Heart right ventricle (tissue), 16 donors: ENCODE measurements at regions not wholly inside any gene's neighbourhood (a gene's known extent, or its start where the extent isn't known, plus 50 kb on each side); places are given as distances from the start of the nearest gene placed in this dataset.

Source experiments
- ATAC-seq, 8 donors: fragments of 200-7000 bp; cut with Tn5 transposase; one replicate each; pipeline ENCODE4 v1.9.1; 2020; ENCODE audit warnings: mild to moderate bottlenecking in 8 of 8, moderate library complexity in 8 of 8, moderate number of reproducible peaks in 1 of 8
- DNase-seq, 2 donors: peaks; one replicate each; pipeline ENCODE4 v3.0.0-alpha.2; 2020
- H3K27ac ChIP-seq, 10 donors: fragments of 200-600 bp; sonication (generic) in 2 of 10; one replicate each; pipeline versions ENCODE4 v1.5.0 to v1.8.0; 2020 to 2022; ENCODE audit warnings: mild to moderate bottlenecking in 3 of 10
- H3K27me3 ChIP-seq, 7 donors: fragments of 200-600 bp; one replicate each; pipeline ENCODE4 v1.8.0; 2021 to 2022; ENCODE audit warnings: mild to moderate bottlenecking in 2 of 7
- H3K36me3 ChIP-seq, 9 donors: fragments of 200-600 bp; sonication (generic) in 1 of 9; one replicate each; pipeline versions ENCODE4 v1.5.0 to v1.8.0; 2020 to 2022; ENCODE audit warnings: mild to moderate bottlenecking in 2 of 9
- H3K4me1 ChIP-seq, 9 donors: fragments of 200-600 bp; sonication (generic) in 1 of 9; one replicate each; pipeline versions ENCODE4 v1.5.0 to v1.8.0; 2020 to 2022; ENCODE audit warnings: mild to moderate bottlenecking in 4 of 9
- H3K4me3 ChIP-seq, 10 donors: fragments of 200-600 bp; sonication (generic) in 2 of 10; one replicate each; pipeline versions ENCODE4 v1.5.0 to v1.8.0; 2020 to 2022; ENCODE audit warnings: mild to moderate bottlenecking in 7 of 10, moderate library complexity in 2 of 10
- H3K9me3 ChIP-seq, 11 donors: fragments of 200-600 bp in 10 of 11; sonication (generic) in 2 of 11; one replicate each; pipeline versions ENCODE4 v1.5.0 to v1.8.0; 2013 to 2022; ENCODE audit warnings: mild to moderate bottlenecking in 2 of 11, control low read depth in 1 of 11, moderate library complexity in 1 of 11
- WGBS, 2 donors: extraction: QIAGEN DNeasy Blood & Tissue Kit; methylation state at CpG; one replicate each; pipeline ENCODE4 v1.1.7; 2013; ENCODE audit warnings: inconsistent platforms in 1 of 2; 5-methylcytosine and 5-hydroxymethylcytosine counted together
- intact Hi-C, 10 donors: fragments of 100-400 bp; cut with DNase I; formaldehyde crosslinking; loops; one replicate each; pipeline versions ENCODE4 v1.11.1 to v1.14.2; 2022
- TF ChIP-seq, protein P1 (sequence below), 9 donors: fragments of 200-600 bp; sonication (generic) in 2 of 9; IDR thresholded peaks; one replicate each; pipeline versions ENCODE4 v1.5.0 to v1.8.0; 2021 to 2022; ENCODE audit warnings: antibody characterized with exemption in 9 of 9, mild to moderate bottlenecking in 5 of 9, moderate library complexity in 1 of 9
- donor health status: Arrhythmogenic right ventricular cardiomyopathy.
- donor health status: ischemic (EF 13 %, LVEDD 7.1; RV severe dilation, severe dysfunction).
- donor health status: healthy with polysubstance abuse.
- donor health status: DM: no; HTN: yes; CAD: no.
- donor health status: DM: no; HTN: no; CAD: no.
- donor health status: ischemic (EF 25% LVEDD 6.9; RV normal size, moderate dysfunction).
- donor health status: ischemic (EF 25% LVEDD 5.7; RV mildly dilated, moderate dysfunction).
- donor health status: healthy.
- donor health status: DM: yes; HTN: yes; CAD: no.
- donor health status: Ischemic cardiomyopathy.
- donor health status: ischemic (EF 35%, LVEDD 5.7; RV mildly dilated, moderate dysfunction).
- donor health status: nonischemic (EF 11% LVEDD 7.7; RV severe dilation, severe dysfunction).
- donor health status: DM: yes; HTN: yes; CAD: no.
- donor health status: PGD.
- donor health status: ischemic (EF 29% LVEDD 5.4; RV normal size, mild dysfunction).
- donor health status: nonischemic (EF 23%, LVEDD 6.1; RV moderate dilation, normal function).

- Histone ChIP-seq H3K27ac (no peak overlapping the region), H3K4me3 (no peak overlapping the region), H3K4me1 (no peaks in the 10 kb centered on the region), H3K36me3 (no peaks in the 10 kb centered on the region), H3K9me3 (no peaks in the 10 kb centered on the region), H3K27me3 (peaks cover 0 to 8% (median 0%) of the 10 kb centered on the region in 7 donors)
- ATAC-seq (no peak), DNase-seq (no peak)
- TF ChIP-seq, protein P1, sequence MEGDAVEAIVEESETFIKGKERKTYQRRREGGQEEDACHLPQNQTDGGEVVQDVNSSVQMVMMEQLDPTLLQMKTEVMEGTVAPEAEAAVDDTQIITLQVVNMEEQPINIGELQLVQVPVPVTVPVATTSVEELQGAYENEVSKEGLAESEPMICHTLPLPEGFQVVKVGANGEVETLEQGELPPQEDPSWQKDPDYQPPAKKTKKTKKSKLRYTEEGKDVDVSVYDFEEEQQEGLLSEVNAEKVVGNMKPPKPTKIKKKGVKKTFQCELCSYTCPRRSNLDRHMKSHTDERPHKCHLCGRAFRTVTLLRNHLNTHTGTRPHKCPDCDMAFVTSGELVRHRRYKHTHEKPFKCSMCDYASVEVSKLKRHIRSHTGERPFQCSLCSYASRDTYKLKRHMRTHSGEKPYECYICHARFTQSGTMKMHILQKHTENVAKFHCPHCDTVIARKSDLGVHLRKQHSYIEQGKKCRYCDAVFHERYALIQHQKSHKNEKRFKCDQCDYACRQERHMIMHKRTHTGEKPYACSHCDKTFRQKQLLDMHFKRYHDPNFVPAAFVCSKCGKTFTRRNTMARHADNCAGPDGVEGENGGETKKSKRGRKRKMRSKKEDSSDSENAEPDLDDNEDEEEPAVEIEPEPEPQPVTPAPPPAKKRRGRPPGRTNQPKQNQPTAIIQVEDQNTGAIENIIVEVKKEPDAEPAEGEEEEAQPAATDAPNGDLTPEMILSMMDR (IDR thresholded peaks at IDR 0.05), result no peak
- intact Hi-C loops, result no loop called here
- WGBS, 2 donors, result 81% methylated on average over 1 of the region's 1 CpG
Observed at GRCh38 chr16:26692658-26693057, 374.1 kb upstream of the C16orf82 start.

- intact Hi-C loops, result no loop called here
- no peaks in the 10 kb centered on the region for H3K36me3 ChIP-seq
- no peak for DNase-seq
- 41 to 54% methylated on average over 2 of the region's 2 CpGs for WGBS, 2 donors
- no peak overlapping the region for H3K4me3 ChIP-seq
- H3K4me1 ChIP-seq, result no peaks in the 10 kb centered on the region
- peaks cover 0 to 13% (median 0%) of the 10 kb centered on the region in 11 donors for H3K9me3 ChIP-seq
- TF ChIP-seq, protein P1 (IDR thresholded peaks at IDR 0.05), result no peak
- no peak for ATAC-seq
- no peaks in the 10 kb centered on the region for H3K27me3 ChIP-seq
- no peak overlapping the region for H3K27ac ChIP-seq
Observed at GRCh38 chr16:26697807-26698206, 368.9 kb upstream of the C16orf82 start.

DNA sequence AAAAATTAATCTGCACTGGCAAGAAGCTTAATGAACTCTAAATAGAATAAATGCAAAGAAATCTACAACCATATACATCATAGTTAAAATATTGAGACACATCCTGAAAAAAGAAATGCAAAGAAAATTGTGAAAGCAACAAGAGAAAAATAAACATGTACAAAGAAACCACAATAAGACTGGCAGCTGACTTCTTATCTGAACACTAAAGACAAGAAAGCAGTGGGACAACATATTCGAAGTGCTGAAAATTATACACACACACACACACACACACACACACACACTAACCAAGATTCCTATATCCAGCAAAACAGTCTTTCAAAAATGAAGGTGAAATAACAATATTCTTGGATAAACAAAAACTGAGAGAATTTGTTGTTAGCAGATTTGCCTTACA is 366.5 kb upstream of the C16orf82 start:
- Histone ChIP-seq H3K9me3 (peaks cover 0 to 13% (median 0%) of the 10 kb centered on the region in 11 donors), H3K27ac (no peak overlapping the region), H3K4me3 (no peak overlapping the region), H3K4me1 (no peaks in the 10 kb centered on the region), H3K36me3 (no peaks in the 10 kb centered on the region), H3K27me3 (no peaks in the 10 kb centered on the region)
- intact Hi-C loops, result no loop called here
- 74 to 81% methylated on average over 1 of the region's 1 CpG for WGBS, 2 donors
- DNase-seq, result no peak
- TF ChIP-seq, protein P1 (IDR thresholded peaks at IDR 0.05), result no peak
- ATAC-seq, result no peak

DNA sequence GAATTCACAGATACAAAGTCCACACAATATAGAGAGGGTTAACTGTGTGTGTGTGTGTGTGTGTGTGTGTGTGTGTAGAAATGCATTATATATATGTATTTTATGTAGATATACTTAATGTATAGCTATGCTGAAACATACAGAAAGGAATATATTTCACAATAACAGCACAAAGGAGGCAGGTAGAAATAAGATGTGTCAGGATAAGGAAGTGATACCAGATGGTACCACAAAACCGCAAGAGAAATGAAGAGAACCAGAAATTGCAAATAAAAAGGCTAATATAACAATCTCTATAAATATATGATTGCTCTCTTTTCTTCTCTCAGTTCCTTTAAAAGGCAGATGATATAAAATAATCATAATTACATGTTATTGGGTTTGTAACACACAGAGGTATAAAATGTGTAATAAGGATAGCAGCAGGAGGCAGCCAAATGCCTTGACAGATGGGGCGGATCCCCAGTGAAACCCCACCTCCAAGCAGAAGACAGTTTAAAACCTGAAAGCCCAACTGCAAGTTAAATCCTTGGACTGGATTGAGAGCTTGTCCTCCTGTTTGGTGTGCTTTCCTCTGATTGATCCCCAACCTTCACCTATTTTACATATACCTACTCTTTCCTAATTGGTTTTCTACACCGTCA is 365.4 kb upstream of the C16orf82 start:
- ATAC-seq (no peak), DNase-seq (no peak)
- no peaks in the 10 kb centered on the region for H3K4me1 ChIP-seq
- H3K27me3 ChIP-seq, result no peaks in the 10 kb centered on the region
- H3K27ac ChIP-seq, result no peak overlapping the region
- peaks cover 0 to 13% (median 0%) of the 10 kb centered on the region in 11 donors for H3K9me3 ChIP-seq
- no peaks in the 10 kb centered on the region for H3K36me3 ChIP-seq
- no peak overlapping the region for H3K4me3 ChIP-seq
- TF ChIP-seq, protein P1 (IDR thresholded peaks at IDR 0.05), result no peak
- intact Hi-C loops, result no loop called here
- 87 to 93% methylated on average over 3 of the region's 3 CpGs for WGBS, 2 donors
